HEK293 (cell line): ENCODE measurements at regions not wholly inside any gene's neighbourhood (a gene's known extent, or its start where the extent isn't known, plus 50 kb on each side); places are given as distances from the start of the nearest gene placed in this dataset.

Experiments
- CTCF ChIA-PET: fragments of 350-600 bp; formaldehyde crosslinking; extraction: SDS; loops from one replicate; lab custom pipeline; 2021; ENCODE audit warnings: antibody characterized with exemption; lab: Yijun Ruan, JAX
- POLR2A ChIA-PET: fragments of 300-600 bp; formaldehyde crosslinking; extraction: SDS; loops from one replicate; lab custom pipeline; 2020; ENCODE audit warnings: antibody characterized with exemption, inconsistent platforms; lab: Yijun Ruan, JAX
- H3K27ac ChIP-seq: fragments of 200-500 bp; sonication (Bioruptor generic); 2 replicates; pipeline ENCODE4 v1.5.1; 2014; ENCODE audit warnings: low read depth, low read length, control low read depth, inconsistent platforms; ENCODE audit errors: extremely low read depth
- H3K36me3 ChIP-seq, 2 experiments: fragments of 200-500 bp in 1 of 2; sonication (Bioruptor generic) in 1 of 2; 1 replicate in 1 of 2; 2 replicates in 1 of 2; pipeline ENCODE4 v1.5.1; 2014 to 2017; ENCODE audit warnings: inconsistent platforms in 2 of 2, low read length in 2 of 2; ENCODE audit not compliant: control insufficient read depth in 2 of 2, insufficient read depth in 1 of 2
- H3K4me1 ChIP-seq: fragments of 200-500 bp; sonication (Bioruptor generic); 2 replicates; pipeline ENCODE4 v1.5.1; 2014; ENCODE audit warnings: mild to moderate bottlenecking, low read length, inconsistent platforms; ENCODE audit not compliant: control insufficient read depth, insufficient read depth
- H3K4me3 ChIP-seq: 2 replicates; pipeline ENCODE4 v1.5.1; 2011; ENCODE audit warnings: low read depth, mild to moderate bottlenecking, control low read depth, low read length, moderate library complexity
- H3K9me3 ChIP-seq: fragments of 200-500 bp; sonication (Bioruptor generic); 2 replicates; pipeline ENCODE4 v1.5.1; 2014; ENCODE audit warnings: low read depth, low read length, inconsistent platforms; ENCODE audit not compliant: control insufficient read depth, insufficient read depth
- GFI1B ChIP-seq: fragments of 450-650 bp; formaldehyde crosslinking; IDR thresholded peaks from 2 replicates; pipeline ENCODE4 v1.5.1; 2016; ENCODE audit warnings: missing biosample characterization, missing genetic modification characterization
- IKZF3 ChIP-seq: fragments of 450-650 bp; IDR thresholded peaks from 2 replicates; pipeline ENCODE4 v1.5.0; 2018; ENCODE audit warnings: missing biosample characterization, mild to moderate bottlenecking, missing genetic modification characterization, moderate library complexity
- SCRT2 ChIP-seq: fragments of 450-650 bp; formaldehyde crosslinking; IDR thresholded peaks from 2 replicates; pipeline ENCODE4 v1.5.1; 2016; ENCODE audit warnings: missing biosample characterization, missing genetic modification characterization
- TRIM28 ChIP-seq: IDR thresholded peaks from 2 replicates; pipeline ENCODE4 v1.6.1; 2011; ENCODE audit warnings: low read length, control low read depth, borderline replicate concordance
- ZFP41 ChIP-seq: fragments of 450-650 bp; formaldehyde crosslinking; IDR thresholded peaks from 2 replicates; pipeline ENCODE4 v1.5.1; 2016; ENCODE audit warnings: missing biosample characterization, missing genetic modification characterization, borderline replicate concordance
- ZNF10 ChIP-seq: fragments of 450-650 bp; formaldehyde crosslinking; IDR thresholded peaks from 2 replicates; pipeline ENCODE4 v1.5.1; 2017; ENCODE audit warnings: missing biosample characterization, missing genetic modification characterization
- ZNF112 ChIP-seq: fragments of 450-650 bp; formaldehyde crosslinking; IDR thresholded peaks from 2 replicates; pipeline ENCODE4 v1.5.0; 2017; ENCODE audit warnings: missing biosample characterization, missing genetic modification characterization
- ZNF223 ChIP-seq: fragments of 450-650 bp; formaldehyde crosslinking; IDR thresholded peaks from 2 replicates; pipeline ENCODE4 v1.5.1; 2016; ENCODE audit warnings: missing biosample characterization, missing genetic modification characterization
- ZNF341 ChIP-seq: fragments of 450-650 bp; formaldehyde crosslinking; IDR thresholded peaks from 2 replicates; pipeline ENCODE4; 2016; ENCODE audit warnings: low read depth, missing biosample characterization, missing genetic modification characterization
- ZNF391 ChIP-seq: fragments of 450-650 bp; formaldehyde crosslinking; IDR thresholded peaks from 2 replicates; pipeline ENCODE4 v1.5.1; 2016; ENCODE audit warnings: low read depth, missing biosample characterization, missing genetic modification characterization, borderline replicate concordance
- ZNF596 ChIP-seq: fragments of 450-650 bp; IDR thresholded peaks from 2 replicates; pipeline ENCODE4 v1.5.0; 2018; ENCODE audit warnings: missing biosample characterization, mild to moderate bottlenecking, missing genetic modification characterization, moderate library complexity
- ZNF624 ChIP-seq: fragments of 450-650 bp; formaldehyde crosslinking; IDR thresholded peaks from 2 replicates; pipeline ENCODE4 v1.5.1; 2017; ENCODE audit warnings: missing biosample characterization, missing genetic modification characterization
- ZNF658 ChIP-seq: fragments of 450-650 bp; formaldehyde crosslinking; IDR thresholded peaks from 2 replicates; pipeline ENCODE4; 2016; ENCODE audit warnings: missing biosample characterization, missing genetic modification characterization
- ZNF670 ChIP-seq: fragments of 450-650 bp; formaldehyde crosslinking; IDR thresholded peaks from 2 replicates; pipeline ENCODE4 v1.5.1; 2016; ENCODE audit warnings: missing biosample characterization, missing genetic modification characterization, low read depth
- TF ChIP-seq, protein P1 (sequence below): fragments of 450-650 bp; formaldehyde crosslinking; IDR thresholded peaks from 2 replicates; pipeline ENCODE4 v1.5.1; 2016; ENCODE audit warnings: missing biosample characterization, missing genetic modification characterization
- TF ChIP-seq, protein P2 (sequence below): fragments of 450-650 bp; formaldehyde crosslinking; IDR thresholded peaks from 2 replicates; pipeline ENCODE4 v1.5.1; 2016; ENCODE audit warnings: missing biosample characterization, missing genetic modification characterization
- TF ChIP-seq, protein P3 (sequence below): fragments of 450-650 bp; formaldehyde crosslinking; IDR thresholded peaks from 2 replicates; pipeline ENCODE4 v1.5.1; 2016; ENCODE audit warnings: missing biosample characterization, missing genetic modification characterization

DNA sequence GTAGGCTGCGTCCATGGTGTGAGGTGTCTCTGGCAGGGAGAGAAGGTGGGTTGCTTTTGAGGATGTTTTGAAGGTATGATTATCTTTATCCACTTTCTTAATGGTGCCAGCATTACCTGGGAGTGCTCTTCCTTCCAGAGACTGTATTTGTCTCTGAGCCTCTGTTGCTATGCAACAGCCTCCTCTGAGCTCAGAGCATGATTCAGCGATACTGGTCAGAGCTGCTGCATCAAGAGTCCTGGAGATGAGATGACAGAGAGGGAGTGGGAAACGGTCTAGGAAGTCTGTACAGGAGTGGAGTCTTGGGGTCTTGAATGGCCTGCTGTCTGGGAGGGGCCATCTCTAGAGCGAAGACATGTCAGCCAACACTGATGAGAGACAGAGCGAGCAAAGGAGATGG is 104.4 kb upstream of the RAB40AL start (continued):
- TF ChIP-seq SCRT2 (tag by site-specific recombination): no peak
- TF ChIP-seq ZNF391: no peak
- no peak for TF ChIP-seq ZNF624 (tag by site-specific recombination)
- TF ChIP-seq, protein P1, sequence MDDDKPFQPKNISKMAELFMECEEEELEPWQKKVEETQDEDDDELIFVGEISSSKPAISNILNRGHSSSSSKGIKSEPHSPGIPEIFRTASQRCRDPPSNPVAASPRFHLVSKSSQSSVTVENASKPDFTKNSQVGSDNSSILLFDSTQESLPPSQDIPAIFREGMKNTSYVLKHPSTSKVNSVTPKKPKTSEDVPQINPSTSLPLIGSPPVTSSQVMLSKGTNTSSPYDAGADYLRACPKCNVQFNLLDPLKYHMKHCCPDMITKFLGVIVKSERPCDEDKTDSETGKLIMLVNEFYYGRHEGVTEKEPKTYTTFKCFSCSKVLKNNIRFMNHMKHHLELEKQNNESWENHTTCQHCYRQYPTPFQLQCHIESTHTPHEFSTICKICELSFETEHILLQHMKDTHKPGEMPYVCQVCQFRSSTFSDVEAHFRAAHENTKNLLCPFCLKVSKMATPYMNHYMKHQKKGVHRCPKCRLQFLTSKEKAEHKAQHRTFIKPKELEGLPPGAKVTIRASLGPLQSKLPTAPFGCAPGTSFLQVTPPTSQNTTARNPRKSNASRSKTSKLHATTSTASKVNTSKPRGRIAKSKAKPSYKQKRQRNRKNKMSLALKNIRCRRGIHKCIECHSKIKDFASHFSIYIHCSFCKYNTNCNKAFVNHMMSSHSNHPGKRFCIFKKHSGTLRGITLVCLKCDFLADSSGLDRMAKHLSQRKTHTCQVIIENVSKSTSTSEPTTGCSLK (tag by site-specific recombination): no peak
- no peak for TF ChIP-seq ZNF10 (tag by site-specific recombination)

DNA sequence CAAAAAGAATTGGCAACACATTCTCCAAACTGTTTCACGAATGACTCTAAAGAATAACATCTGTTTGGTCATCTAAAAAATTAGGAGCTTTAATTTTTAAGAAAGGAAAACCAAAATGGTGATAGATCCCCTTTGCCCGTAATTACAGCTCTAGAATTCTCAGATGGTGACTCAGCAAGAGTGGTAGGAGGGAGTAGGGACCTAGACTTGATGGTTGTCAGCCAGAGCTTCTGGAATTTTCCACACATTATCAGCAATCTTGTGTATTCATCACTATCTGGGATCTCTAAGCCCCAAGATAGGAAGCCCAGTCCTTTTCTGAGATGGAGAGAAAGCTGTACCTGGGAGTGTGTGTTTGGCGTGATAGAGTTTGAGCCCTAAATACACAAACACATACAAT is 103.9 kb upstream of the RAB40AL start:
- POLR2A ChIA-PET: no interaction called here
- TF ChIP-seq ZNF112 (tag by site-specific recombination) (no peak), TRIM28 (no peak), ZNF223 (tag by site-specific recombination) (no peak), ZNF391 (no peak), GFI1B (tag by site-specific recombination) (no peak), ZNF658 (tag by site-specific recombination) (no peak), ZNF670 (no peak), ZNF596 (no peak), IKZF3 (no peak), ZNF341 (tag by site-specific recombination) (no peak), ZFP41 (tag by site-specific recombination) (no peak), SCRT2 (tag by site-specific recombination) (no peak)
- TF ChIP-seq, protein P2, sequence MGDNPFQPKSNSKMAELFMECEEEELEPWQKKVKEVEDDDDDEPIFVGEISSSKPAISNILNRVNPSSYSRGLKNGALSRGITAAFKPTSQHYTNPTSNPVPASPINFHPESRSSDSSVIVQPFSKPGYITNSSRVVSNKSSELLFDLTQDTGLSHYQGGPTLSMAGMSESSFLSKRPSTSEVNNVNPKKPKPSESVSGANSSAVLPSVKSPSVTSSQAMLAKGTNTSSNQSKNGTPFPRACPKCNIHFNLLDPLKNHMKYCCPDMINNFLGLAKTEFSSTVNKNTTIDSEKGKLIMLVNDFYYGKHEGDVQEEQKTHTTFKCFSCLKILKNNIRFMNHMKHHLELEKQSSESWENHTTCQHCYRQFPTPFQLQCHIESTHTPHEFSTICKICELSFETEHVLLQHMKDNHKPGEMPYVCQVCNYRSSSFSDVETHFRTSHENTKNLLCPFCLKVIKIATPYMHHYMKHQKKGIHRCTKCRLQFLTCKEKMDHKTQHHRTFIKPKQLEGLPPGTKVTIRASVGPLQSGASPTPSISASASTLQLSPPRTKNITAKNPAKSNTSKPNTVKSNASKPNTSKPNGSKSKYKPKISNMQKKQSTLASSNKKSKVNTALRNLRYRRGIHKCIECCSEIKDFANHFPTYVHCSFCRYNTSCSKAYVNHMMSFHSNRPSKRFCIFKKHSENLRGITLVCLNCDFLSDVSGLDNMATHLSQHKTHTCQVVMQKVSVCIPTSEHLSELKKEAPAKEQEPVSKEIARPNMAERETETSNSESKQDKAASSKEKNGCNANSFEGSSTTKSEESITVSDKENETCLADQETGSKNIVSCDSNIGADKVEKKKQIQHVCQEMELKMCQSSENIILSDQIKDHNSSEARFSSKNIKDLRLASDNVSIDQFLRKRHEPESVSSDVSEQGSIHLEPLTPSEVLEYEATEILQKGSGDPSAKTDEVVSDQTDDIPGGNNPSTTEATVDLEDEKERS (tag by site-specific recombination): no peak
- TF ChIP-seq, protein P3, sequence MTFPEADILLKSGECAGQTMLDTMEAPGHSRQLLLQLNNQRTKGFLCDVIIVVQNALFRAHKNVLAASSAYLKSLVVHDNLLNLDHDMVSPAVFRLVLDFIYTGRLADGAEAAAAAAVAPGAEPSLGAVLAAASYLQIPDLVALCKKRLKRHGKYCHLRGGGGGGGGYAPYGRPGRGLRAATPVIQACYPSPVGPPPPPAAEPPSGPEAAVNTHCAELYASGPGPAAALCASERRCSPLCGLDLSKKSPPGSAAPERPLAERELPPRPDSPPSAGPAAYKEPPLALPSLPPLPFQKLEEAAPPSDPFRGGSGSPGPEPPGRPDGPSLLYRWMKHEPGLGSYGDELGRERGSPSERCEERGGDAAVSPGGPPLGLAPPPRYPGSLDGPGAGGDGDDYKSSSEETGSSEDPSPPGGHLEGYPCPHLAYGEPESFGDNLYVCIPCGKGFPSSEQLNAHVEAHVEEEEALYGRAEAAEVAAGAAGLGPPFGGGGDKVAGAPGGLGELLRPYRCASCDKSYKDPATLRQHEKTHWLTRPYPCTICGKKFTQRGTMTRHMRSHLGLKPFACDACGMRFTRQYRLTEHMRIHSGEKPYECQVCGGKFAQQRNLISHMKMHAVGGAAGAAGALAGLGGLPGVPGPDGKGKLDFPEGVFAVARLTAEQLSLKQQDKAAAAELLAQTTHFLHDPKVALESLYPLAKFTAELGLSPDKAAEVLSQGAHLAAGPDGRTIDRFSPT (tag by site-specific recombination): no peak
- CTCF ChIA-PET: interaction anchor here (1.0 to 1.8 kb wide), 6 partner anchors 9 to 118 kb away, joined by 3 to 5 read pairs (median 4); no protein-coding TSS in a partner anchor
- H3K4me1 ChIP-seq: no peaks in the 10 kb centered on the region
- no peak overlapping the region for H3K27ac ChIP-seq
- no peak overlapping the region for H3K4me3 ChIP-seq
- peaks cover 0 to 41% of the 10 kb centered on the region in 2 experiments; a peak in 2 of 3 replicates for H3K36me3 ChIP-seq
- no peaks in the 10 kb centered on the region for H3K9me3 ChIP-seq
